Testis (tissue), 2 donors: ENCODE measurements at regions not wholly inside any gene's neighbourhood (a gene's known extent, or its start where the extent isn't known, plus 50 kb on each side); places are given as distances from the start of the nearest gene placed in this dataset.

ENCODE experiments used
- CTCF ChIP-seq, 3 experiments: fragments of 450-650 bp in 2 of 3; fragments of 200-600 bp in 1 of 3; sonication (generic) in 1 of 3; IDR thresholded peaks; one replicate each; pipeline ENCODE4 v1.5.1; 2016 to 2019; ENCODE audit warnings: antibody characterized with exemption in 3 of 3, mild to moderate bottlenecking in 2 of 3, moderate library complexity in 1 of 3
- POLR2A ChIP-seq: fragments of 450-650 bp; IDR thresholded peaks from one replicate; pipeline ENCODE4 v1.6.1; 2017; ENCODE audit warnings: antibody characterized with exemption, mild to moderate bottlenecking, moderate library complexity

GRCh38 chr3:109642025-109642424 is 304.7 kb upstream of the DPPA4 start:
- TF ChIP-seq CTCF (IDR thresholded peaks at IDR 0.05), result no peak
- TF ChIP-seq POLR2A, result no peak
